Tibial artery (tissue), 4 donors: ENCODE measurements at regions not wholly inside any gene's neighbourhood (a gene's known extent, or its start where the extent isn't known, plus 50 kb on each side); places are given as distances from the start of the nearest gene placed in this dataset.

Source experiments
- DNase-seq, 2 donors: peaks; one replicate each; pipeline ENCODE4 v3.0.0-alpha.2; 2019
- H3K27ac ChIP-seq, 2 donors: fragments of 200-600 bp; sonication (generic) in 1 of 2; 1 replicate in 1 of 2; 2 replicates in 1 of 2; pipeline ENCODE4 v1.5.1; 2018 to 2019; ENCODE audit warnings: mild to moderate bottlenecking in 1 of 2
- H3K27me3 ChIP-seq, 2 donors: fragments of 200-600 bp; sonication (generic) in 1 of 2; one replicate each; pipeline versions ENCODE4 v1.5.1 to v1.6.0; 2016 to 2019
- H3K36me3 ChIP-seq, 3 donors: fragments of 200-600 bp; sonication (generic) in 2 of 3; one replicate each; pipeline ENCODE4 v1.5.1; 2016 to 2019; ENCODE audit warnings: mild to moderate bottlenecking in 2 of 3
- H3K4me1 ChIP-seq, 4 donors: fragments of 200-600 bp; sonication (generic) in 2 of 4; 1 replicate in 3 of 4; 2 replicates in 1 of 4; pipeline ENCODE4 v1.5.1; 2016 to 2019
- H3K4me3 ChIP-seq, 2 donors: fragments of 200-600 bp; sonication (generic) in 1 of 2; 1 replicate in 1 of 2; 2 replicates in 1 of 2; pipeline ENCODE4 v1.5.1; 2018 to 2019; ENCODE audit warnings: mild to moderate bottlenecking in 2 of 2
- H3K9me3 ChIP-seq, 3 donors: fragments of 200-600 bp; sonication (generic) in 1 of 3; one replicate each; pipeline ENCODE4 v1.5.1; 2016 to 2019
- intact Hi-C: fragments of 100-400 bp; cut with DNase I; formaldehyde crosslinking; loops from one replicate; pipeline ENCODE4 v1.15.0; 2023; ENCODE audit warnings: low total_unique reads
- TF ChIP-seq, protein P1 (sequence below), 2 experiments: fragments of 200-600 bp in 1 of 2; fragments of 450-650 bp in 1 of 2; IDR thresholded peaks; one replicate each; pipeline ENCODE4 v1.5.1; 2017 to 2019; ENCODE audit warnings: antibody characterized with exemption in 2 of 2, mild to moderate bottlenecking in 1 of 2, moderate library complexity in 1 of 2

DNA sequence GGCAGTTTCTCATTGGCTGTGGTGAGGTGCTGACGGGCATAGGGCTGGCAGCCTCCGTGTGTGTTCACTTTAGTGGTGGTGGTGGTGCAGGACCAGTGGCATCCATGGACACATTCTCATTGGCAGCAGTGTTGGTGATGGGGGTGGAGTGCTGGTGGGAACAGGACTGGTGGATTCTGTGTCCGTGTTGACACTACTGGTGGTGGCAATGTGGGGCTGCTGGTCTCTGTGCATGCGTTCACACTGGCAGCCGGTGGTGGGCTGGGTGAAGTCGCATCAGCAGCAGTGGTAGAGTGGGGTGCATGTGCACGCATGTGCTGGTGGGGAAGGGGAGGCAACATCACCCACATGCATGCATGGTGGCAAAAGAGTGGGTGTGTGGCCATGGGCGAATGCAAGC lies 1471.4 kb upstream of the PCDH20 start:
- Histone ChIP-seq H3K9me3 (no peaks in the 10 kb centered on the region), H3K36me3 (no peaks in the 10 kb centered on the region), H3K4me1 (no peaks in the 10 kb centered on the region), H3K4me3 (no peak overlapping the region), H3K27ac (no peak overlapping the region), H3K27me3 (no peaks in the 10 kb centered on the region)
- intact Hi-C loops, result no loop called here
- no peak for DNase-seq
- TF ChIP-seq, protein P1, sequence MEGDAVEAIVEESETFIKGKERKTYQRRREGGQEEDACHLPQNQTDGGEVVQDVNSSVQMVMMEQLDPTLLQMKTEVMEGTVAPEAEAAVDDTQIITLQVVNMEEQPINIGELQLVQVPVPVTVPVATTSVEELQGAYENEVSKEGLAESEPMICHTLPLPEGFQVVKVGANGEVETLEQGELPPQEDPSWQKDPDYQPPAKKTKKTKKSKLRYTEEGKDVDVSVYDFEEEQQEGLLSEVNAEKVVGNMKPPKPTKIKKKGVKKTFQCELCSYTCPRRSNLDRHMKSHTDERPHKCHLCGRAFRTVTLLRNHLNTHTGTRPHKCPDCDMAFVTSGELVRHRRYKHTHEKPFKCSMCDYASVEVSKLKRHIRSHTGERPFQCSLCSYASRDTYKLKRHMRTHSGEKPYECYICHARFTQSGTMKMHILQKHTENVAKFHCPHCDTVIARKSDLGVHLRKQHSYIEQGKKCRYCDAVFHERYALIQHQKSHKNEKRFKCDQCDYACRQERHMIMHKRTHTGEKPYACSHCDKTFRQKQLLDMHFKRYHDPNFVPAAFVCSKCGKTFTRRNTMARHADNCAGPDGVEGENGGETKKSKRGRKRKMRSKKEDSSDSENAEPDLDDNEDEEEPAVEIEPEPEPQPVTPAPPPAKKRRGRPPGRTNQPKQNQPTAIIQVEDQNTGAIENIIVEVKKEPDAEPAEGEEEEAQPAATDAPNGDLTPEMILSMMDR (IDR thresholded peaks at IDR 0.05), result no peak

DNA sequence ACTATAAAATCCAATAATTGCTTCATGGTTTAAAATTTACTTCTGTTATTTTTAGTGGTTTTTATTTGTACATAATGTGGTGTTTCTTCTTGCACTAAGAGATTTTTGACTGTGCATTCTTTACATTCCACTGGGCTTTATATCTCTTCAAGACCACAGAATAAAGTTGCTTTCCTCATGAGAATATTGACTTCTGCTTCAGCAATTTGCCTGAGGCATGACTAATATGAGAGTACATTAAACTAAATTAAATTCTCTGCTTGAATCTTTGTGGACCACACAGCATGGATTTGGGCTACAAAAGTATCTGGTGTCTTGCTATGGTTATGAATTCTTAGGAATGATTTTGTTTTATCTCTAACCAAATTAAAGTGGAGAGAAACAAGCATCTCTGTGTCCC lies 1463.4 kb upstream of the PCDH20 start:
- no peak for DNase-seq
- H3K4me3 ChIP-seq, result no peak overlapping the region
- TF ChIP-seq, protein P1 (IDR thresholded peaks at IDR 0.05), result no peak
- no peaks in the 10 kb centered on the region for H3K9me3 ChIP-seq
- H3K27me3 ChIP-seq, result no peaks in the 10 kb centered on the region
- H3K27ac ChIP-seq, result no peak overlapping the region
- H3K4me1 ChIP-seq, result no peaks in the 10 kb centered on the region
- no peaks in the 10 kb centered on the region for H3K36me3 ChIP-seq
- intact Hi-C loops, result no loop called here

DNA sequence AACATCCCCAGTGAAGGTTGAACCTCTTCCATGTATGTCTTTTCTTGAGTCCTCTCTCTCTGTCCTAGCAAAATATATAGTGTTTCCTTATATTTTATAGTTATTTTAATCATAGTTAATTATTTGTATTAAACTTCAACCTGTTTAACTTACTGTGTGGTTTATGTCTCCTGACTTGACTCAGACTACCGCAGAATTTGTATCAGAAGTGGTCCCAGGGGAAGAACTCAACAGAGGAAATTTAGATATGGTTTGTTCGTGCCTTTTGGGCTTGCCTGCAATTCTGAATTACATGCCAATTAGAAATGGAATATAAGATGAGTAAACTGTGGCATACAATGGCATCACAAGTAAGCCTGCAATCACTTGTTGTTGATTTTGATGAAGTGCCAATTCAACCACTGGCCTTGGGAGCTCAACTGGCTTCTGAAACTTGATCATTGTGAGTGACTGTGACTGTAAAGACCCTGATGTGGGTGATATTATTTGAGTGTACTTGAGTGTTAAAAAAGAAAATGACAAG lies 1459.5 kb upstream of the PCDH20 start:
- H3K27ac ChIP-seq, result no peak overlapping the region
- no peaks in the 10 kb centered on the region for H3K36me3 ChIP-seq
- no peaks in the 10 kb centered on the region for H3K9me3 ChIP-seq
- H3K4me3 ChIP-seq, result no peak overlapping the region
- intact Hi-C loops, result no loop called here
- TF ChIP-seq, protein P1 (IDR thresholded peaks at IDR 0.05), result no peak
- no peaks in the 10 kb centered on the region for H3K4me1 ChIP-seq
- H3K27me3 ChIP-seq, result no peaks in the 10 kb centered on the region
- DNase-seq, result no peak

DNA sequence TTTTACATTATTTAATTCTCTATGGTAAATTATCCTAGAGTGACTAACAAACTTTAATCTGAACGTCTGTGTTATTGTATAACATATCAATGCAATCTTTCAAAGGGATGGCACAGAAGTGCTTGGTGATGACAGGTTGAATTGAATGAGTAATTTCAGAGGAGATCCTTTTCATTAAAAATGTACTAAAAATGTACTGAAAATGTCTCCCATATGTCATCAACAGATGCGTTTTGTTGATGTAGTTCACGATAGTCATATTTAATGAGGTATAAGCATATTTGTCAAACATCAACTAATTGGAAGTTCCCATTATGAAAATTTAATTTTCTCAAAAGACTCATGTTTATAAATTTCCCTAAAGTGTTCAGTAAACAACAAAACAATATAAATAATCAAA lies 1434.7 kb upstream of the PCDH20 start:
- no peak for DNase-seq
- Histone ChIP-seq H3K4me1 (no peaks in the 10 kb centered on the region), H3K27me3 (no peaks in the 10 kb centered on the region), H3K27ac (no peak overlapping the region), H3K36me3 (no peaks in the 10 kb centered on the region), H3K4me3 (no peak overlapping the region), H3K9me3 (no peaks in the 10 kb centered on the region)
- TF ChIP-seq, protein P1 (IDR thresholded peaks at IDR 0.05), result no peak
- intact Hi-C loops, result no loop called here

DNA sequence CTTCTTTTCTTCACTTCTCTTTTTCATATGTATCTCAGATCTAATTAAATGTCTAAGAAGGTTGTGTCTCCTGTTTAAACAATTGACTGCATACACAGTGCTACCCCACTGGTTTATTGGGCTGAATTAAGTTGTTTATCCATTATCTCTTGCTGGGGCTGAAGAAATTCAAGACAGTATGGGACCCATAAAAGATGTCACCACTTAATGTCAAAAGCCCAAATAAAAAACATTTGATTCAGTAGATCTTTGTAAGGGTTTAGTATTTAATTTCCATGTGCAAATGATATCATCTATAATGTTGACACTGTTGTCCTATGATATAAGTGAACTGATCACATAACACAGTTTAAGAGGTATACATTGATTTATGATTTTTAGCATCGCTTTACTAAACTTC lies 1431.9 kb upstream of the PCDH20 start:
- TF ChIP-seq, protein P1 (IDR thresholded peaks at IDR 0.05), result no peak
- Histone ChIP-seq H3K27ac (no peak overlapping the region), H3K4me3 (no peak overlapping the region), H3K9me3 (no peaks in the 10 kb centered on the region), H3K36me3 (no peaks in the 10 kb centered on the region), H3K4me1 (no peaks in the 10 kb centered on the region), H3K27me3 (no peaks in the 10 kb centered on the region)
- intact Hi-C loops, result no loop called here
- DNase-seq, result no peak

DNA sequence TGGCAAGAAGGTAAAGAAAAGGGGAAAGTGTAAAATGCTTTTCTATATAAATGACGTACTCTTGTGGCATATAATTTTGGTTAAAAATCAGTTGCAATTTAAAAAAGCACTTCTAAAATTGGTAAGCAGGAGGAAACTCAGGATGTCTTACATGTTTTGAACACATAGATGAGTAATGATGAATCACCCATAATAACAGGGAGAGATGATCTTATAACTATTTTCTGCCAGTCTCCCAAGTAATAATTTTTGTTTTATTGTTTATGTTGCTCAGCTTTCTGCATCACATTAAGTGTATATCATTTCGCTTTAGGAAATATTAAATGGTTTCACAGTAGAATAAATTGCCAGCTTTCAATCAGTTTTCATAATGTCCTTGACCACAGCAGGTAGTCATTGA lies 1430.7 kb upstream of the PCDH20 start:
- H3K36me3 ChIP-seq, result no peaks in the 10 kb centered on the region
- intact Hi-C loops, result no loop called here
- H3K27ac ChIP-seq, result no peak overlapping the region
- H3K4me3 ChIP-seq, result no peak overlapping the region
- DNase-seq, result no peak
- TF ChIP-seq, protein P1 (IDR thresholded peaks at IDR 0.05), result no peak
- H3K4me1 ChIP-seq, result no peaks in the 10 kb centered on the region
- no peaks in the 10 kb centered on the region for H3K9me3 ChIP-seq
- no peaks in the 10 kb centered on the region for H3K27me3 ChIP-seq
